ENCODE measurements at regions not wholly inside any gene's neighbourhood (a gene's known extent, or its start where the extent isn't known, plus 50 kb on each side); places are given as distances from the start of the nearest gene placed in this dataset.
A peak's percentile ranks its signal among the peaks of the same experiment; 100 is the strongest.

DNA sequence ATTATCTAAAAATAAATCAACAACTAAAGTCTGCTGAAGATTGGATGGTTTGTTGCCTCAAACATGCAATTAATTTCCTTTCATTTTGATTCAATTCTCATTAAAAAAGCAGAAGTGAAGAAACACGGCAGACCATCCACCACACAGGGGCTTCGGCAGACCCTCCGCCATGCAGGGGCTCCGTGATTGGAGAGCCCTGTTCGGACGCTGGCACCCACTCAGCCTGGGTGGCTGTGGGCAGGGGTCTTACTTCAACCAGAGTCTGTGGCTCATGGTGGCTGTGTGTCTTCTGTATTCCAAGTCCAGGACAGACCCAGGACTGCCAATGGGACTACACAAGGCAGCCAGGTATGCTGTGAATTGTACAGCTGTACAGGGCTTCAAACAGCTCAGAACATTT, 86.9 kb upstream of the FRMD1 start:
- Histone ChIP-seq H3K9me3 (peaks cover 0 to 5% (median 0%) of the 10 kb centered on the region in 12 donors), H3K4me3 (no peak overlapping the region), H3K4me1 (no peaks in the 10 kb centered on the region), H3K36me3 (no peaks in the 10 kb centered on the region), H3K27ac (no peak overlapping the region), H3K27me3 (peaks cover 0 to 22% (median 0%) of the 10 kb centered on the region in 9 donors)
- intact Hi-C loops (cut with DNase I) = loop anchor here in 1 of 10 donors (10.0 kb wide), 1 partner anchor 709 kb away; no protein-coding TSS in a partner anchor
- no peak for DNase-seq
- ATAC-seq = no peak
- WGBS, 4 donors = 94 to 98% (median 96%) methylated on average over 6 of the region's 6 CpGs
- no peak for TF ChIP-seq POLR2A (IDR thresholded peaks at IDR 0.05)

- Histone ChIP-seq H3K4me1 (no peaks in the 10 kb centered on the region), H3K36me3 (no peaks in the 10 kb centered on the region), H3K27ac (no peak overlapping the region), H3K27me3 (peaks cover 0 to 22% (median 0%) of the 10 kb centered on the region in 9 donors), H3K4me3 (no peak overlapping the region), H3K9me3 (peaks cover 0 to 5% (median 0%) of the 10 kb centered on the region in 12 donors)
- TF ChIP-seq, protein P1, sequence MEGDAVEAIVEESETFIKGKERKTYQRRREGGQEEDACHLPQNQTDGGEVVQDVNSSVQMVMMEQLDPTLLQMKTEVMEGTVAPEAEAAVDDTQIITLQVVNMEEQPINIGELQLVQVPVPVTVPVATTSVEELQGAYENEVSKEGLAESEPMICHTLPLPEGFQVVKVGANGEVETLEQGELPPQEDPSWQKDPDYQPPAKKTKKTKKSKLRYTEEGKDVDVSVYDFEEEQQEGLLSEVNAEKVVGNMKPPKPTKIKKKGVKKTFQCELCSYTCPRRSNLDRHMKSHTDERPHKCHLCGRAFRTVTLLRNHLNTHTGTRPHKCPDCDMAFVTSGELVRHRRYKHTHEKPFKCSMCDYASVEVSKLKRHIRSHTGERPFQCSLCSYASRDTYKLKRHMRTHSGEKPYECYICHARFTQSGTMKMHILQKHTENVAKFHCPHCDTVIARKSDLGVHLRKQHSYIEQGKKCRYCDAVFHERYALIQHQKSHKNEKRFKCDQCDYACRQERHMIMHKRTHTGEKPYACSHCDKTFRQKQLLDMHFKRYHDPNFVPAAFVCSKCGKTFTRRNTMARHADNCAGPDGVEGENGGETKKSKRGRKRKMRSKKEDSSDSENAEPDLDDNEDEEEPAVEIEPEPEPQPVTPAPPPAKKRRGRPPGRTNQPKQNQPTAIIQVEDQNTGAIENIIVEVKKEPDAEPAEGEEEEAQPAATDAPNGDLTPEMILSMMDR (IDR thresholded peaks at IDR 0.05) = no peak
- no peak for TF ChIP-seq POLR2A (IDR thresholded peaks at IDR 0.05)
- intact Hi-C loops (cut with DNase I) = loop anchor here in 1 of 10 donors (10.0 kb wide), 1 partner anchor 709 kb away; no protein-coding TSS in a partner anchor
- WGBS, 4 donors = 76 to 80% (median 77%) methylated on average over 9 of the region's 9 CpGs
- DNase-seq (peak in 1 of 5 donors; percentile 44), ATAC-seq (peak in 2 of 4 donors; percentile 32 to 45)
Observed at GRCh38 chr6:168165373-168165772, 86.4 kb upstream of the FRMD1 start.

DNA sequence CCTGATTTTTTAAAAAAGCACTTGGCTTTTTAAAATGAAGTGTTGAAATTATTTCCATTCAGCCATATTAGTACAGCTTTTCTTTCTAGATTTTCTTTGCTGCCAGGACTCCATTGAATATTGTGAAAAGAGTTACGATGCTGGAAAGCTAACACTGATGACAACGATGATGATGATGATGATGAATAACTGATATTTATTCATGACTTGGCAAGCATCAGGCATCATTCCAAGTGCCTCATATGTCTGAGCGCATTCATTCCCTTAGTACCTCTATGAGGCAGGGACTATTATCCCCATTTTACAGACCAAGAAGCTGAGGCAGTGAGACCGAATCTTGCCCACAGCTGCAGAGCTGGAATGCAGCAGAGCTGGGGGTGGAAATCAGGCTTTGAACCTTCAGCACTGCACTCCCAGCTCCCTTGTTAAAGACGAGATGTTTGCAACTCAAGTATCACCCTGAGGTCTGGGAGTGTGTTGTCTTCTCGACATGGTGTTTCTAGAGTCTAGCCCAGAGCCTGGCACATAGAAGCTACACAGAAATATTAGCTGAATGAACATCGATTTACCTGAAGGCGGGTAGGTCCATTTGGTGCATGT, 85.5 kb upstream of the FRMD1 start:
- H3K36me3 ChIP-seq = no peaks in the 10 kb centered on the region
- intact Hi-C loops (cut with DNase I) = loop anchor here in 1 of 10 donors (10.0 kb wide), 1 partner anchor 710 kb away; no protein-coding TSS in a partner anchor
- DNase-seq = no peak
- no peak for ATAC-seq
- H3K27me3 ChIP-seq = peaks cover 0 to 25% (median 0%) of the 10 kb centered on the region in 9 donors
- H3K4me1 ChIP-seq = no peaks in the 10 kb centered on the region
- peaks cover 0 to 5% (median 0%) of the 10 kb centered on the region in 12 donors for H3K9me3 ChIP-seq
- TF ChIP-seq, protein P1 (IDR thresholded peaks at IDR 0.05) = no peak
- no peak overlapping the region for H3K27ac ChIP-seq
- 85 to 92% (median 91%) methylated on average over 8 of the region's 8 CpGs for WGBS, 4 donors
- H3K4me3 ChIP-seq = no peak overlapping the region

- TF ChIP-seq, protein P1 (IDR thresholded peaks at IDR 0.05) = no peak
- no peak for TF ChIP-seq POLR2A (IDR thresholded peaks at IDR 0.05)
- no peak for DNase-seq
- no peak for ATAC-seq
- no peaks in the 10 kb centered on the region for H3K4me1 ChIP-seq
- WGBS, 4 donors = 65 to 68% (median 65%) methylated on average over 14 of the region's 14 CpGs
- intact Hi-C loops (cut with DNase I) = loop anchor here in 1 of 10 donors (10.0 kb wide), 1 partner anchor 712 kb away; no protein-coding TSS in a partner anchor
- peak overlapping the region in 1 of 12 donors; percentile 58 for H3K27ac ChIP-seq
- no peak overlapping the region for H3K4me3 ChIP-seq
- peaks cover 0 to 3% (median 0%) of the 10 kb centered on the region in 12 donors for H3K9me3 ChIP-seq
- peaks cover 0 to 34% (median 0%) of the 10 kb centered on the region in 9 donors for H3K27me3 ChIP-seq
- no peaks in the 10 kb centered on the region for H3K36me3 ChIP-seq
Observed at GRCh38 chr6:168163096-168163731, 84.2 kb upstream of the FRMD1 start.

All from heart left ventricle (tissue), 16 donors.